HepG2 (cell line): ENCODE measurements at regions not wholly inside any gene's neighbourhood (a gene's known extent, or its start where the extent isn't known, plus 50 kb on each side); places are given as distances from the start of the nearest gene placed in this dataset.

Experiments used
- ADNP ChIP-seq: sonication (generic); formaldehyde crosslinking; IDR thresholded peaks from 2 replicates; pipeline ENCODE4 v1.4.0; 2020; ENCODE audit warnings: missing genetic modification reagents
- CREB1 ChIP-seq, 2 experiments: fragments of 450-650 bp in 1 of 2; IDR thresholded peaks; 2 replicates each; pipeline ENCODE4 v1.6.1; 2016 to 2017; ENCODE audit warnings: control low read depth in 1 of 2, mild to moderate bottlenecking in 1 of 2, missing compliant biosample characterization in 1 of 2, missing genetic modification characterization in 1 of 2
- FOXM1 ChIP-seq: sonication (generic); formaldehyde crosslinking; IDR thresholded peaks from 2 replicates; pipeline ENCODE4 v1.5.0; 2020; ENCODE audit warnings: missing genetic modification reagents
- HDAC2 ChIP-seq: sonication (generic); formaldehyde crosslinking; IDR thresholded peaks from 2 replicates; pipeline ENCODE4 v1.4.0; 2020; ENCODE audit warnings: missing genetic modification reagents
- HIVEP1 ChIP-seq: sonication (generic); formaldehyde crosslinking; IDR thresholded peaks from 2 replicates; pipeline ENCODE4 v1.4.0; 2020; ENCODE audit warnings: mild to moderate bottlenecking, missing genetic modification reagents
- MTA3 ChIP-seq: sonication (generic); formaldehyde crosslinking; IDR thresholded peaks from 2 replicates; pipeline ENCODE4 v1.4.0; 2020; ENCODE audit warnings: missing genetic modification reagents
- MYNN ChIP-seq: sonication (generic); formaldehyde crosslinking; IDR thresholded peaks from 2 replicates; pipeline ENCODE4 v1.4.0; 2020; ENCODE audit warnings: mild to moderate bottlenecking, low read depth, missing genetic modification reagents
- NONO ChIP-seq, 2 experiments: fragments of 450-650 bp in 1 of 2; sonication (generic) in 1 of 2; formaldehyde crosslinking in 1 of 2; IDR thresholded peaks in 1 of 2; conservative IDR thresholded peaks in 1 of 2; 2 replicates each; pipeline versions ENCODE4 v1.6.1 to v1.8.0; 2017 to 2022; ENCODE audit warnings: mild to moderate bottlenecking in 1 of 2, missing genetic modification reagents in 1 of 2, moderate library complexity in 1 of 2
- POLR2A ChIP-seq, 2 experiments: IDR thresholded peaks; 2 replicates each; pipeline ENCODE4 v1.6.1; 2011; ENCODE audit warnings: low read depth in 2 of 2, low read length in 2 of 2, mild to moderate bottlenecking in 1 of 2, moderate library complexity in 1 of 2; ENCODE audit not compliant: insufficient read depth in 1 of 2
- SMC3 ChIP-seq: IDR thresholded peaks from 2 replicates; pipeline ENCODE4 v1.6.1; 2011; ENCODE audit warnings: low read length, improper control_type of control experiment
- ZNF124 ChIP-seq: sonication (generic); formaldehyde crosslinking; IDR thresholded peaks from 2 replicates; pipeline ENCODE4 v1.4.0; 2020; ENCODE audit warnings: missing genetic modification reagents
- ZNF34 ChIP-seq: sonication (generic); formaldehyde crosslinking; IDR thresholded peaks from 2 replicates; pipeline ENCODE4 v1.4.0; 2020; ENCODE audit warnings: mild to moderate bottlenecking, missing genetic modification reagents, borderline replicate concordance
- ZSCAN20 ChIP-seq: sonication (generic); formaldehyde crosslinking; IDR thresholded peaks from 2 replicates; pipeline ENCODE4 v1.4.0; 2020; ENCODE audit warnings: missing genetic modification reagents, mild to moderate bottlenecking, borderline replicate concordance
- TF ChIP-seq, protein P1 (sequence below): sonication (generic); formaldehyde crosslinking; IDR thresholded peaks from 2 replicates; pipeline ENCODE4 v1.5.0; 2020; ENCODE audit warnings: mild to moderate bottlenecking, missing genetic modification reagents, moderate library complexity

- TF ChIP-seq FOXM1 (CRISPR knock-in tag) (no peak), HDAC2 (CRISPR knock-in tag) (no peak), HIVEP1 (CRISPR knock-in tag) (no peak), POLR2A (IDR thresholded peaks at IDR 0.05; ENCODE audit: insufficient read depth in 1 of 2, low read depth in 2 of 2, low read length in 2 of 2) (no peak), NONO (IDR thresholded peaks at IDR 0.05) (no peak), NONO (CRISPR knock-in tag; conservative IDR thresholded peaks at IDR 0.05) (no peak), MYNN (CRISPR knock-in tag) (no peak), ZSCAN20 (CRISPR knock-in tag) (no peak), MTA3 (CRISPR knock-in tag) (no peak), ZNF34 (CRISPR knock-in tag) (no peak), CREB1 (IDR thresholded peaks at IDR 0.05) (no peak), CREB1 (CRISPR knock-in tag; IDR thresholded peaks at IDR 0.05) (no peak), SMC3 (no peak), ZNF124 (no peak), ADNP (CRISPR knock-in tag) (no peak)
- TF ChIP-seq, protein P1, sequence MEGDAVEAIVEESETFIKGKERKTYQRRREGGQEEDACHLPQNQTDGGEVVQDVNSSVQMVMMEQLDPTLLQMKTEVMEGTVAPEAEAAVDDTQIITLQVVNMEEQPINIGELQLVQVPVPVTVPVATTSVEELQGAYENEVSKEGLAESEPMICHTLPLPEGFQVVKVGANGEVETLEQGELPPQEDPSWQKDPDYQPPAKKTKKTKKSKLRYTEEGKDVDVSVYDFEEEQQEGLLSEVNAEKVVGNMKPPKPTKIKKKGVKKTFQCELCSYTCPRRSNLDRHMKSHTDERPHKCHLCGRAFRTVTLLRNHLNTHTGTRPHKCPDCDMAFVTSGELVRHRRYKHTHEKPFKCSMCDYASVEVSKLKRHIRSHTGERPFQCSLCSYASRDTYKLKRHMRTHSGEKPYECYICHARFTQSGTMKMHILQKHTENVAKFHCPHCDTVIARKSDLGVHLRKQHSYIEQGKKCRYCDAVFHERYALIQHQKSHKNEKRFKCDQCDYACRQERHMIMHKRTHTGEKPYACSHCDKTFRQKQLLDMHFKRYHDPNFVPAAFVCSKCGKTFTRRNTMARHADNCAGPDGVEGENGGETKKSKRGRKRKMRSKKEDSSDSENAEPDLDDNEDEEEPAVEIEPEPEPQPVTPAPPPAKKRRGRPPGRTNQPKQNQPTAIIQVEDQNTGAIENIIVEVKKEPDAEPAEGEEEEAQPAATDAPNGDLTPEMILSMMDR, result no peak
These were observed 75.3 kb upstream of the TBCA start for GRCh38 chr5:77851176-77852067.
